ENCODE measurements at regions not wholly inside any gene's neighbourhood (a gene's known extent, or its start where the extent isn't known, plus 50 kb on each side); places are given as distances from the start of the nearest gene placed in this dataset.

DNA sequence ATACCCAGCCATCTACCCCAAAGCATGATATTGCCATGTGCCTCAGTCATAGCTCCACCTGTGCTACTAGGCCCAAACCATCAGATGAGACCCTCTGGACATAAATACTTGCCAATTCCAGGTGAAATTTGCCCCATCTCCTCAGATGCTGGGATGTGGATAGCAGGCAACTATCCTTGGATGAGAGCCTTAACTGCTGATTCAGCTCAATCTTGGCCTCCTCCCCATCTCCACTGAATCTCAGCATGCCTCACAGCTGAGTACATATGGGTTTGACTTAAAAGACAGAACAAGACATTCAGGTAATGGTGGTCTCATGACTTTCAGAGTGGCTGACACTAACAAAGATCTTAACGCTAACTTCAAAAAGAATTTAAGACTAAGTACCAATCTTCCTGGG lies 50.8 kb upstream of the KLHL13 start:
- ATAC-seq, result no peak
- DNase-seq (ENCODE audit: missing footprints), result no peak
- intact Hi-C loops (cut with DNase I), result no loop called here

DNA sequence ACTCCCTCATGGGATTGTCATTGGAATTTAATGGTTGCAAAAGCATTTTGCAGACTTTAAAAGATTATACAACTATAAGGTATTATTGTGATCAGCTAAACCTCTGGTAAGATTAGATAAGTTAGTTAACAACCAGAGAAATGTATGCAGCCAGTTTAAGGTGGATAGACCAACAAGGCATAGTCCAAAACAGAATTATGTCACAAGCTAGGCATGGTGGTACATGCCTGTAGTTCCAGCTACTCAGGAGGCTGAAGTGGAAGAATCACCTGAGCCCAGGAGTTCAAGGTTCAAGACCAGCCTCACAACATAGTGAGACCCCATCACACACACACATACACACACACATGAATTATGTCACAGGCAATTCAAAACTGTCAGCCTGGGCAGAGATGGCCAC lies 54.7 kb upstream of the KLHL13 start:
- no peak for ATAC-seq
- DNase-seq (ENCODE audit: missing footprints), result no peak
- intact Hi-C loops (cut with DNase I), result no loop called here

DNA sequence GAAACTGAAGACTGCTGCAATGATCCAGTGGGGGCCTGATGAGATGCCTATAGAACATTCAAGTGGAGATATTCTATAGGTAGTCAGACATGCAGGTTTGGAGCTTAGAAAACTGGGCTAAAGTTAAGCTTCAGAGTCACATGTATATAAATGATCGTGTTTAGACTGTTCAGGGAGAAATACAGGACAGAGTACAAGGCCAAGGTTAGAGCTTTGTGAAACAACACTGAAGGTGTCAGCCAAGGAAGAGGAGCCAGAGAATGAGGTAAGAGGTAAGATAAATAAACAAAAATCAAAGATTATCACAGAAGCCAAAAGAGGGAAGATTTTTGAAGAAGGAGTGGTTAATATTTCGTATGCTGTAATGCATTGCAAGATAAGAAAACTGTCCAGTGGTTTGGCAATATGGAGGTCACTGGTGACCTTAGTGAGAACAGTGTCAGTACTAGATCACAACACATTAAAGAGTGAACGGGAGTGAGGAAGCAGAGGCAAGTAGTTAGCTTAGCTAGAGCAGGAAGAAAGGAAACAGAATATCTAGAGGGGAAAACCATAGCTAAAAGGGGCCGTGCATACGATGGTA lies 58.0 kb upstream of the KLHL13 start:
- DNase-seq (ENCODE audit: missing footprints), result no peak
- intact Hi-C loops (cut with DNase I), result no loop called here
- no peak for ATAC-seq

DNA sequence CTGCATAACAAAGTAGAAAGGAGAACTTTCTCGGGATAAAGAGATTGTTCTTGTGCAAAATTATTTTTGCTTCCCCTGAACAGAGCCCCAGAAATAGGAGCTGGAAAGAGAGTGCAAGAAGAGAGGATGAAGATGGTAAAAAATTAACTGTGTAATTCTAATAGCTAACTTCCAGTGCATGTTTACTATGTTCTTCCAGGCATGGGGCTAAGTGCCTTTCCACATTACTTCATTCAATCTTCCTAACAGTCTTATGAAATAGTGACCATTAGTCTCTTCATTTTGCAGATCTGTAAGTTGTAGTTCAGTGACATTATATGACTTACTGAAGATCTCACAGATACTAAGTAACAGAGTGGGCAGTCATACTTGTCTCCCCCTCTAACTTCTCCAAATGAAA lies 61.1 kb upstream of the KLHL13 start:
- ATAC-seq (no peak), DNase-seq (ENCODE audit: missing footprints) (no peak)
- intact Hi-C loops (cut with DNase I), result no loop called here

DNA sequence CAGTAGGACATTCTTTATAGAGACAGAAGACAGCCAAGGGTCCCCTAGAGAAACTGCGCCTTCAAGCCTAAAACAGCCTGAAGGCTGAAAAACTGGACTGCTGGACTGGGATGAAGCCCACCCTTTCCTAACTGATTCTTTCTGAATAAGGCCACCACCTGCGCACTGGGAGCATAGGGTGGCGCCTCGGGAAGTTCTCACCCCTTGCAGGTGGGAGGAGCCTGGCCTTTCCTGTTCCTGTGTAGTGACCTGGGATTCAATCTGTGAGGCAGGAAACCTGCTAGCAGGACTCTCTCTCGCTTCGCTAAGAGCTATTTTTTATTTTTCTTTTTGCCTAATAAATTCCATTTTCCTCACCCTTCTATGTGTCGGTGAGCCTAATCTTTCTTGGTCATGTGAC lies 61.8 kb upstream of the KLHL13 start:
- ATAC-seq, result no peak
- intact Hi-C loops (cut with DNase I), result no loop called here

DNA sequence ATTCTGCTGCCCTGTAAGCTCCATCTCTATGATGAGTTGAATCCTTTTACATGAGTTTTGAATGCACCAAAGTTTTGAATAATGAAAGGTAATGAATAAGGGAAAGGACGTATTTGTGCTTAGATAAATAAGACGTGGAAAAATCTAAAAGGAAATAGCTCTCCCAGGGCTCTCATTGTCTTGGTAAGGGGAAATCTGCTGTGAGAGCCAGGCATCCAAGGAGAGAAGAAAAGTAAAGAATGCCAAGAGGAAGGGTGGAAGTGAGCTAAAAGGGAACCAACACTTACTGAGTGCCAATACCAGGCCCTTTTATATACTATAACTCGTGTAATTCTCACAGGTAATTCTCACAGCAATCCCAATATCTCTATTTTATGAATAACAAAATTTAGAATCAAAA lies 62.6 kb upstream of the KLHL13 start:
- no peak for DNase-seq (ENCODE audit: missing footprints)
- no peak for ATAC-seq
- intact Hi-C loops (cut with DNase I), result no loop called here

More for the DNA sequence above, 61.8 kb upstream of the KLHL13 start:
- no peak for DNase-seq (ENCODE audit: missing footprints)

DNA sequence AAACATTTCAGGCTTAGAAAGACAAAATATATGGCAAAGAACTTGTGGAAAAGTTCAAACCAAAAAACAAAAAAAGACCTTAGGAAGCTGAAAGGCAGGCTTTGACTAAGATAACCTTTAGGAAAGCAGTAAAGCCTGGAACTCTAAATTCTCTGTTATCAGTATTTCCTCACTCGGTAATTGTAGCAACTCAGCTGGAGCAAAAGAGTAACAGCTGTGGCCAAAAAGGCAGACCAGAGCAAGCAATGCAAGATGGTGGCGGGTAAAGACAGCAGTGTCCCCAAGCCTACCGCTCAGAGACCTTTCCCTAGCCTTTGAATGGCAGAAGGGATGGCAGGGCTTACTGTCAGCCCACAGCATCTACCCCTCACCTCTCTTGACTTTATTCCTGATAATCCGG lies 63.1 kb upstream of the KLHL13 start:
- intact Hi-C loops (cut with DNase I), result no loop called here

DNA sequence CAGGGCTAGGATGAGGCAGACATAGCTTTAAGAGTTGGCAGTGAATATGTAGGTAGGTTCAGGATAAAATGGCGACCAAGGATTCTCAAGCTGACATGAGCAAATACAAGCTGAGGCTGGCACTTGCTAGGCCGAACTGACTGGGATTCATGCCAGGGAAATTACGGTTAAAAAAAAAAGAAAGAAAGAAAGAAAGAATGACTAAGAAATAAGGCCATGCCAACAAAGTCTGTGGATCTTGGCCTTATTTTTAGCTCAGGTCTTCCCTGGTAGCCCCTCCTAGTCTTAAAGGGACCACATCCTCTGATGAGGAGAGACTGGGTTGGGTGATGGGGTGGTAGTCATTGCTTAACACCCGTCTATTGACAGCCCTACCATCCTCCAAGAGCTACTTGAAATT lies 64.4 kb upstream of the KLHL13 start:
- ATAC-seq, result no peak
- intact Hi-C loops (cut with DNase I), result no loop called here
- no peak for DNase-seq (ENCODE audit: missing footprints)

More for the DNA sequence above, 63.1 kb upstream of the KLHL13 start:
- DNase-seq (ENCODE audit: missing footprints), result no peak
- no peak for ATAC-seq

DNA sequence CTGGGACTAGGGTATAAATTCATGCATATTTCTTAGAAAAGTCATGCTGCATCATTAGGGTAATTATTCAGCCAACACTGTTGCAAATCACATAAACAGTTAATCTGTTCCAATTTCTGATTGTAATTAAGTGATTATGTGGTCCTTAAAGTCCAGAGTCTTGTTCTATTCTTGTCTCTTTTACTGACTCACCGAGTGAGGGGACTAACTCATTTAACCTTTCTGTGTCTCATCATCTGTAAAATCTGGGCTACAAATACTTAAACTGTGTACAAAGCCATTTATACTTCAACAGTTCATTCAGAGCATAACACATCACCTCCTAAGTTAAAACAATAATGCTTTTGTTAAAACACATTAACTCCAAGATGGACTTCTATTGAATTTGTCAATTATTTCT lies 65.4 kb upstream of the KLHL13 start:
- intact Hi-C loops (cut with DNase I), result no loop called here
- DNase-seq (ENCODE audit: missing footprints) (no peak), ATAC-seq (no peak)

DNA sequence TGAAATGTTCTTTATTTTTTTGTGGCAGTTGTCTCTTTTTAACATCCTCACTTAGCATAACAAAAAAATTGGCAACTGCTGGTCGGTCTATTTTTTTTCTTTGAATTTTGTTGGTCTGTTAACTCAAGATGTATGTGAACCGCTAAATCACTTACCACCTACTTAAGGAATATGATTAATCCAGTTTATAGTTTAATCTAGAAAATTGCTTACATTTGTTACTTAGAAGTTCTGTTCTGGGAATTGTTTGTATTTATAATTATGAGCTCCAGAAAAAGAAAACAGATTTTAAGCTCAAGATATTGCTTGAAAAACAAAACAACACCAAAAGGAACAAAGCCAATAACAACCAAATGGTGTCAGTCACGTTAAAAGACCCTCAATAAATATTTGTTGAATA lies 66.1 kb upstream of the KLHL13 start:
- DNase-seq (ENCODE audit: missing footprints) (no peak), ATAC-seq (no peak)
- intact Hi-C loops (cut with DNase I), result no loop called here

DNA sequence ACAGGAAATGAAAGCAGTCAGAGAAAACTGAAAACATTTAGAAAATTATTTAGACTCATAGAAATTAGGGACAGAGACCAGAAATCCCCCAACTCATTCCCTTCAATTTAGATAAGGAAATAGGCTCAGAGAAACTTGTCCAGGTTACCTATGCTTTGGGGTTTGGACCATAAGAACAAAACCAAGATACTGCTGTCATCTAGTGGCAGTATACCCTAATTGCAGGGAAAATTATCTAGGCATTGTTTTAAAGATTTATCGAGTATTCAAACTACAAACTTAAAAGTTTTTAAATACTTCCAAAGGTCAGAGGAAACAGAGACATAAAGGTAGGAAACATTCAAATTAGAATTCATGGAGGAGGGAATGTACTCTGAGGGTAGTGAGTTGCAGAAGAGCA lies 67.0 kb upstream of the KLHL13 start:
- DNase-seq (ENCODE audit: missing footprints) (no peak), ATAC-seq (no peak)
- intact Hi-C loops (cut with DNase I), result no loop called here

DNA sequence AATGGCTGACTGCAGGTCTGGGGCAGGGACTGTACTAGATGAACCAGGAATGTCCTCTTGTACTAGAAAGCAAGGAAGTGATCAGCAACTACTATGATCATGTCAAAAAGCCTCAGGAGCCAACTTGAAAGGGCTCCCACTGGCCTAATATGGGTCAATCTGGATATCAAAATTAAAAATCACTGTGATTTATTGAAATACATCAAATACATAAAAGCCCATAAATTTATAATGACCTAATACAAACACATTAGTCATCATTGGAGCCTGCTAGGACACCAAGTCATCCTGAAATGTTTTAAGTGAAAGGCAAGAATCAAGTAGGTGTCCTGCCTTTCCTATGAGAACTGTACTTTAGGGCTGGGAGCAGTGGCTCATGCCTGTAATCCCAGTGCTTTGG lies 70.5 kb upstream of the KLHL13 start:
- DNase-seq (ENCODE audit: missing footprints) (no peak), ATAC-seq (no peak)
- intact Hi-C loops (cut with DNase I), result no loop called here

DNA sequence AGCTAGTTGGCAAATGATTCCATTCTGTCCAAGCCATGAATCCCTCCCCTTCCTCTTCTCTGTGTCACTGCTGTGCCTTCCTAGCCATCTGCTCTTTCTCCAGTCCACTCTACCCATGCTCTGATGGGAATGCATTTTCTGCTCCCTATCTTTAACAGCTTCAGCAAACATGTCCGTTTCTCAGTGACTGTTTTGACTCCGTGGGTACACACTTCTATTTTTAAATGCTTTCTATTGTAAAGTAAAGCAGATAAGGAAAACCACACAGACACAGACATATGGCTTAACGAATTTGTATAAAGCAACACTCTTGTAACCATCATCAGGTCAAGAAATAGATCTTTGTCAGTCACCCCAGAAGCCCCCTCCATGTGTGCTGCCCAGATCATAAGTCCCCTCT lies 72.4 kb upstream of the KLHL13 start:
- intact Hi-C loops (cut with DNase I), result no loop called here
- DNase-seq (ENCODE audit: missing footprints) (no peak), ATAC-seq (peak; percentile 90)

DNA sequence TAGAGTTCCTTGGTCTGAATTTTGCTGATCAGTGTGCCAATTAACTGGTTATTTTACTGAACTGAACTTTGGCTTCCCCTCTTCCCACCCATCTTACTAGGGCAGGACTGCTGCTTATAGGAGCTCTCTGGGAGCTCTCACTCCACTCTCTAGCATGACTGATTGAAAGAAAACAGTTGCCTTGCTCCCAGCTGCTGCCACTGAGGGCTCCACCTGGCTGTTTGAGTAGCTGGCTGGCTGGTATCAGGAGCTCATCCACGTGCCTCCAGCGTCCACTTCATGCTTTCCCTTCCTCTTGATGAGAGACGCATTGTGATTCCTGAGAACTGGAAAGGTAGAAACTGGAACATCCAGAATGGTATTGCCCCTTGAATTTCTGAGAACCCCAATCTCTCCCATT lies 73.0 kb upstream of the KLHL13 start:
- intact Hi-C loops (cut with DNase I), result no loop called here
- DNase-seq (ENCODE audit: missing footprints), result no peak
- ATAC-seq, result peak; percentile 80

DNA sequence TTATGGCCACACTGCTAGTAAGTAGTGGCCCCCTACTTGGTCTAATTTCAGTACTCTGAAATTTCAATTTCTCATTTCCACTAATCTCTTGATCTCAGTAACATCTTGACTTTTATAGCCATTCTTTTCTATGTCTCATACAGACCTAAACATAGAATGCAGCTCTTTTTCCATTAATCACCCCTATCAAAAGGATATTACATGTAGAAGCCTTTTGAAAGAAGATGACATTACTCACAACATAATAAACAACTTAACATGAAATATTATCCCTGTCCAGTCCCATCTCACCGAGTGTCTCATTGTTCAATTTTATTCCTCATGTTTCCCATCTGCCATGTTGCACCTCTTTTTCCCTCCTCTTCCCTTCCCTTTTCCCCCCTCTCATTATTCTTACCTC lies 81.1 kb upstream of the KLHL13 start:
- DNase-seq (ENCODE audit: missing footprints), result no peak
- ATAC-seq, result no peak
- intact Hi-C loops (cut with DNase I), result no loop called here

DNA sequence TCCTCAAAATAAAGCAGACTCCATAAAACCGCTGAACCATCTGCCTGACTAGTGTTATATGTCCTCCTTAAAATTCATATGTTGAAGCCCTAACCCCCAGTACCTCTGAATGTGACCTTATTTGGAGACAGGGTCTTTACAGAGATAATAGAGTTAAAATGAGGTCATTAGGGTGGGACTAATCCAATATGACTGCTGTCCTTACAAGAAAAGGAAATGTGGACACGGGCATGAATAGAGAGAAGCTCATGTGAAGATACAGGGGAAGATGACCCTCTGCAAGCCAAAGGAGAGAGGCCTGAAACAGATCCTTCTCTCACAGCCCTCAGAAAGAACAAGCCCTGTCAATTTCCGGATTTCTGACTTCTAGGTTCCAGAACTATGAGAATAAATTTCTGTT lies 82.0 kb upstream of the KLHL13 start:
- intact Hi-C loops (cut with DNase I), result no loop called here
- DNase-seq (ENCODE audit: missing footprints) (no peak), ATAC-seq (no peak)

DNA sequence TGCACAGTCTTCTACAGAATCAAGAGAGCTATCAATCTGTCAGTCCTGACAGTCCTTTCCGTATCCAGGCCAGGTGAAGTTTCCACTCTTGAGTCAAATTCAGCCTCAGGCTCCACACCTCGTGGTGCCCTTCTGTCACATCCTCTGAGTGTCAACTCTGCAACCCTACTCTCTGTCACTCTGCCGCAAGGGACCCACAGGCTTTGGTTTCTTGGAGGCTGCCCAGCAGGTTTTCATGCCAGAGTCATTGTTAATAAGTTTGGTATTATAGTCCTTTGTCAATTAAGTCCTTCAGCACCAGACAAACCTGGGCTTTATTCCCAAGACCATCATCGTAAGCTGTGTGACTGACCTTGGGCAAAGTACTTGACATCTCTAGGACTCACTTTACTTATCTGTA lies 83.4 kb upstream of the KLHL13 start:
- ATAC-seq, result no peak
- DNase-seq (ENCODE audit: missing footprints), result no peak
- intact Hi-C loops (cut with DNase I), result no loop called here

DNA sequence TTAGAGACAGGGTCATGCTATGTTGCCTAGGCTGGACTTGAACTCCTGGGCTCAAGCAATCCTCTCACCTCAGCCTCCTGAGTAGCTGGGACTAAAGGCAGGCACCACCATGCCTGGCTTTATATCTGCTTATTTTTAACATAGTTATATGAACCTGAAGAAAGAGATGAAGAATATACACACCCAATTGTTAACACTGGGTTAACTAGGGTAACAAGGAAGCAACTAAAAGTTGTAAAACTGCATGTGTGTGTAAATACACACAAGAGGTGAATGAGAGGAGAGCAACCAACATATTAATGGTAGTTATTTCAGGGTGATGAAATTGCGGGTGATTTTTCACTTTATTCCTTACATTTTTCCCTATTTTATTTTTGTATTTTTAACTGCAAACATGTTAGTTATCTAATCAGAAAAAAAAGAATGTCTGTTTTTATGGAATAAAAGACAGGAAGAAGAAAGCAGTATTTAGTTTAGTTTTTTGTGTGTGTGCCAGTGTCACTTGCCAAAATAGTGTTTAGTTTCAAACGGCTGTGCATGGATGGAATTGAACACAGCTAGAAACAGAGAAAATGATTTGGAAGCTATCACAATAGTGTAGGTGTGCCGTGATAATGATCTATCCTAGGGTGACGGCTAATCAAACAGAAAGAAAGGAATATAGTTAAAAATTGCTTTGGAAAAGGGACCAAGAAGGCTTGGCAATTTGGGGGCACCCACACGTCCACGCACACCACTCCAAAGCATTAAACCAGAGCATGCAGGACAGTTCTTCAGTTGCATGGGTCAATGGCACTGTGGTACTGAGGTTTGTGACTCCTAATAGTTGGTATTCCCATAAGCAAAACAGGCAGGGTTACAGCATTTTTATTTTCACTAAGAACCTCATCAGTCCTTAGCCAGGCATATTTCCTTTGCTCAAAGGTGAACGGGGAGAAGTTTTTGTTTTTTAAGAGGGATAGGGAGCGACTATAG lies 89.1 kb upstream of the KLHL13 start:
- DNase-seq (ENCODE audit: missing footprints) (no peak), ATAC-seq (no peak)
- intact Hi-C loops (cut with DNase I), result no loop called here

DNA sequence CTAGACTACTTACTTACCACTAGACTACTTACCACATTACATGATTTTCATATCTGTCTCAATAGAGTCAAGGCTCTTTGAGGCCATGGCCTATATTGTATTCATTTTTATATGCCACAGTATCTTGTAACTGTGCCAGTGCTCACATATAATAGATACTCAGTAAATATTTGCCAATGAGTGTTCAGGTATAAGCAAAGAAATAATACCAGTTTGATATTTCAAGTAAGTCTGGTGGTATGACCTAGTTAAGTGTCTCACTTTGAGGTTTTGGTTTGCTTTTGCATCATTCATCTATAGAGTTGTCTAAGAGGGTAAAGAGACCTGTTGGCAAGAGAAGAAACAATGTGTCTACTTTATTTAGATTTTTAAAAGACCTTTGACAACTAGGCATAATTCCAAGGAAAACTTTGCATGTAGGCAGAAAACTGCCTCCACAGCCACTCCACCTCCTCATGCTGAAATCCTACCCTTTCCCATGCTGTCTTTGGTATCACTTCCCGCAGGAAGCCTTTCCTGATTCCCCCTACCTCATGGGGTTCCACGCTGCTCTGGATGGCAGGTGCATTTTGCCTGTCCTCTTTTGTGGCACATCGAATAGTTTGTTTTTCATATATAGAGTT lies 91.3 kb upstream of the KLHL13 start:
- DNase-seq (ENCODE audit: missing footprints) (no peak), ATAC-seq (no peak)
- intact Hi-C loops (cut with DNase I), result no loop called here

DNA sequence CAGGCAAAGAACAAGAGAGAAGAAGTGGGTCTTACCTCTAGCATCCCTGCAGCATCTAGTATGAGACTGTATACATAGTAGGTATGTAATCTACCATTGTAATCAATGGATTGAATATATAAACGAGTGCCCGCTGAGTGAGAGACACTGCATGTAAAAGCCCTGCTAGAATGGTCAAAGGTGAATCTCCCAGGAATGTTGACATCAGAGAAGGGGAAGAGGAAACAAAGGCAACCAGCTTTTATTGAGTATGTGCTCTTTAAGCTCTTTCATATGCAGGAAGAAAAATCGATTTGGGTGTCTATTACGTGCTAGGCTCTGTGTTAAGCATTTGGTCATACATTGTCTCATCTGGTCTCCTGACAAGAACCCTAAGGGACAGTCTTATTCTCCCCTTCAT lies 91.9 kb upstream of the KLHL13 start:
- intact Hi-C loops (cut with DNase I), result no loop called here
- ATAC-seq (no peak), DNase-seq (ENCODE audit: missing footprints) (no peak)
